HEK293T (cell line): ENCODE measurements at regions not wholly inside any gene's neighbourhood (a gene's known extent, or its start where the extent isn't known, plus 50 kb on each side); places are given as distances from the start of the nearest gene placed in this dataset.

Experiments
- BHLHE40 ChIP-seq: fragments of 450-650 bp; IDR thresholded peaks from 2 replicates; pipeline ENCODE4 v1.6.1; 2016; ENCODE audit warnings: mild to moderate bottlenecking, moderate library complexity, borderline replicate concordance
- ELF4 ChIP-seq: fragments of 450-650 bp; IDR thresholded peaks from 2 replicates; pipeline ENCODE4 v1.6.1; 2017; ENCODE audit warnings: antibody characterized with exemption
- FOXA1 ChIP-seq: fragments of 450-650 bp; IDR thresholded peaks from 2 replicates; pipeline ENCODE4 v1.6.1; 2016; ENCODE audit warnings: mild to moderate bottlenecking
- FOXK2 ChIP-seq: fragments of 450-650 bp; IDR thresholded peaks from 2 replicates; pipeline ENCODE4 v1.6.1; 2016; ENCODE audit warnings: mild to moderate bottlenecking
- FOXM1 ChIP-seq: fragments of 450-650 bp; IDR thresholded peaks from 2 replicates; pipeline ENCODE4 v1.6.1; 2017; ENCODE audit warnings: mild to moderate bottlenecking, borderline replicate concordance
- LEF1 ChIP-seq: fragments of 450-650 bp; IDR thresholded peaks from 2 replicates; pipeline ENCODE4 v1.6.1; 2017; ENCODE audit warnings: mild to moderate bottlenecking, borderline replicate concordance
- NFRKB ChIP-seq: fragments of 450-650 bp; IDR thresholded peaks from 2 replicates; pipeline ENCODE4 v1.6.1; 2016; ENCODE audit warnings: mild to moderate bottlenecking, moderate library complexity

- TF ChIP-seq FOXA1, result no peak
- no peak for TF ChIP-seq ELF4
- no peak for TF ChIP-seq FOXM1
- TF ChIP-seq BHLHE40, result no peak
- no peak for TF ChIP-seq LEF1
- no peak for TF ChIP-seq NFRKB
- no peak for TF ChIP-seq FOXK2
Observed at GRCh38 chr6:113170454-113170853, 686.7 kb upstream of the MARCKS start.
